ENCODE measurements at regions not wholly inside any gene's neighbourhood (a gene's known extent, or its start where the extent isn't known, plus 50 kb on each side); places are given as distances from the start of the nearest gene placed in this dataset.

DNA sequence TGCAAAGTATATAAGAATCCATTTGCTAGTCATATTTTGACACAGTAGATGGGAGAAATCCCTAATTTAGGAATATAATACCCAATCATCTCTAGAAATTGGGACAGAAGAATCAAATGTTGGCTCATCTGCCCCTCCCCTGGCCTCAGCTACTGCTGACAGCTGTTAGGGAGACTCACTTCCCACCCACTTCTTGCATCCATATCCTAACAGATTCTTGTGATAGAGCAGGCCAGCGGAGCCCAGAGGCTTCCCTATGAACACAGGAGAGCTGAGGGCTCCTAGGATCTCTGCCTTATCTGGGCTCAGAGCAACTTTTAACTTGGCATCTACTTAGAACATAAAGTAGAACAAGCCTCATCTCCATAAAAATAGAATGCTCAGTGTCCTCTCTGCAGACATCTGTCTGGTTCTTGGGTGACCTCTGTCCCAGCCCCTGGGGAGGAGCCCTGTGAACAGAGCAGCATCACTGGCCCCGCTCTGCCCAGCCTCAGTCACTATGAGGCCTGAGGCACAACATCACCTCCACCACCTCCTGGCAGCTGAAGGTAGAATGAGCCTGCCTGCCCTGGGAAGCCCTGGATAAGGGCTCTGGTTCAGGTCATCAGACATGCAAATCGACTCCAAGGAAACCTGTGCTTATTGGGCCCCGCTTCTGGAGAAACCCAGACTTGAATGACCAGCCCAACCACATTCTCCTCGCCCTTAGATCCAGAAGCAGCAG is 229.7 kb downstream of the ANKRD36B start:
- ATAC-seq: no peak
- H3K4me3 ChIP-seq: no peak overlapping the region
- H3K9me3 ChIP-seq: no peaks in the 10 kb centered on the region
- TF ChIP-seq, protein P1, sequence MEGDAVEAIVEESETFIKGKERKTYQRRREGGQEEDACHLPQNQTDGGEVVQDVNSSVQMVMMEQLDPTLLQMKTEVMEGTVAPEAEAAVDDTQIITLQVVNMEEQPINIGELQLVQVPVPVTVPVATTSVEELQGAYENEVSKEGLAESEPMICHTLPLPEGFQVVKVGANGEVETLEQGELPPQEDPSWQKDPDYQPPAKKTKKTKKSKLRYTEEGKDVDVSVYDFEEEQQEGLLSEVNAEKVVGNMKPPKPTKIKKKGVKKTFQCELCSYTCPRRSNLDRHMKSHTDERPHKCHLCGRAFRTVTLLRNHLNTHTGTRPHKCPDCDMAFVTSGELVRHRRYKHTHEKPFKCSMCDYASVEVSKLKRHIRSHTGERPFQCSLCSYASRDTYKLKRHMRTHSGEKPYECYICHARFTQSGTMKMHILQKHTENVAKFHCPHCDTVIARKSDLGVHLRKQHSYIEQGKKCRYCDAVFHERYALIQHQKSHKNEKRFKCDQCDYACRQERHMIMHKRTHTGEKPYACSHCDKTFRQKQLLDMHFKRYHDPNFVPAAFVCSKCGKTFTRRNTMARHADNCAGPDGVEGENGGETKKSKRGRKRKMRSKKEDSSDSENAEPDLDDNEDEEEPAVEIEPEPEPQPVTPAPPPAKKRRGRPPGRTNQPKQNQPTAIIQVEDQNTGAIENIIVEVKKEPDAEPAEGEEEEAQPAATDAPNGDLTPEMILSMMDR (IDR thresholded peaks at IDR 0.05): no peak
- H3K27me3 ChIP-seq (ENCODE audit: insufficient read depth in 3 of 3, low read length in 2 of 3): peaks cover 0 to 3% (median 0%) of the 10 kb centered on the region in 3 donors
- DNase-seq: no peak
- WGBS, 3 donors: 76 to 85% (median 83%) methylated on average over 4 to 5 of the region's 5 CpGs
- H3K36me3 ChIP-seq (ENCODE audit: insufficient read depth in 1 of 2, low read depth in 1 of 2): no peaks in the 10 kb centered on the region
- no peaks in the 10 kb centered on the region for H3K4me1 ChIP-seq
- intact Hi-C loops (cut with DNase I): no loop called here
- H3K27ac ChIP-seq: no peak overlapping the region

DNA sequence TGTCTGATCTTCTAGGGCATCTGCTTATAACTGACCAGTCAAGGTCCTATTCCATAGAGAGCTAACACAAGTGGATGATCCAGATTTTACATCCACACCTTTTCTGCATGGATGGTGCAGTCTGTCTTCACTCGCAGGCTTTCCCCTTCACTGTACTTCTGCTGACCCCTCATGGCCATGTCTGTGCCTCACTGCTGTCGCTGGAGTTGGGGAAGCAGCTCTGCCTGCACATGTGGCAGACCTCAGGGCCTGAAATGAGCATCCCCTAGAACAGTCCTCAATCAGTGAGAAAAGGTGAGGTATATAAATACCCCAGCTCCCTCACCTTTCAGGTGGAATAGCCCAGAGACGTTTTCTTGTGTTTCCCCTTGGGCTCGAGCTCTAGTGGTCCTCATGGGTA is 233.8 kb downstream of the ANKRD36B start:
- H3K4me1 ChIP-seq: no peaks in the 10 kb centered on the region
- DNase-seq: no peak

DNA sequence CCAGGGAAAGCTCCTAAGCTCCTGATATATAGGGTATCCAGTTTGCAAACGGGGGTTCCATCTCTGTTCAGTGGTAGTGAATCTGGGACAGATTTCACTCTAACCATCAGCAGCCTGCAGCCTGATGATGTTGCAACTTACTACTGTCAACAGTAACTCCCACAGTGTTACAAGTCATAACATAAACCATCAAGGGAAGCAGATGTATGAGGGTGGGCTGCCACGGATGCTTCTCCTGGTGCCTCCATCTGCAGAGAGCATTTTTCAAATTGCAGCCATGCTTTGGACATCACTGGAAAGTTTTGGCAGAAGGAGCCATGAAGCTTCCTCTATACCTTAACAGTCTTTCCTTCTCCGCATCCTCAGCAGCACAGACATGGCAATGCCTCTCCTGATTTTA is 234.5 kb downstream of the ANKRD36B start:
- no peak for ATAC-seq
- Histone ChIP-seq H3K4me1 (no peaks in the 10 kb centered on the region), H3K4me3 (no peak overlapping the region), H3K9me3 (no peaks in the 10 kb centered on the region), H3K27me3 (ENCODE audit: insufficient read depth in 3 of 3, low read length in 2 of 3) (peaks cover 0 to 4% (median 3%) of the 10 kb centered on the region in 3 donors), H3K36me3 (ENCODE audit: insufficient read depth in 1 of 2, low read depth in 1 of 2) (no peaks in the 10 kb centered on the region), H3K27ac (no peak overlapping the region)
- TF ChIP-seq, protein P1 (IDR thresholded peaks at IDR 0.05): no peak
- intact Hi-C loops (cut with DNase I): no loop called here
- DNase-seq: no peak
- 60 to 62% (median 60%) methylated on average over 3 of the region's 3 CpGs for WGBS, 3 donors

More for the DNA sequence above, 233.8 kb downstream of the ANKRD36B start:
- Histone ChIP-seq H3K27me3 (ENCODE audit: insufficient read depth in 3 of 3, low read length in 2 of 3) (peaks cover 0 to 4% (median 3%) of the 10 kb centered on the region in 3 donors), H3K4me3 (no peak overlapping the region), H3K36me3 (ENCODE audit: insufficient read depth in 1 of 2, low read depth in 1 of 2) (no peaks in the 10 kb centered on the region), H3K27ac (no peak overlapping the region), H3K9me3 (no peaks in the 10 kb centered on the region)
- 76 to 78% (median 77%) methylated on average over 4 of the region's 4 CpGs for WGBS, 3 donors
- TF ChIP-seq, protein P1 (IDR thresholded peaks at IDR 0.05): no peak
- no peak for ATAC-seq
- intact Hi-C loops (cut with DNase I): no loop called here

DNA sequence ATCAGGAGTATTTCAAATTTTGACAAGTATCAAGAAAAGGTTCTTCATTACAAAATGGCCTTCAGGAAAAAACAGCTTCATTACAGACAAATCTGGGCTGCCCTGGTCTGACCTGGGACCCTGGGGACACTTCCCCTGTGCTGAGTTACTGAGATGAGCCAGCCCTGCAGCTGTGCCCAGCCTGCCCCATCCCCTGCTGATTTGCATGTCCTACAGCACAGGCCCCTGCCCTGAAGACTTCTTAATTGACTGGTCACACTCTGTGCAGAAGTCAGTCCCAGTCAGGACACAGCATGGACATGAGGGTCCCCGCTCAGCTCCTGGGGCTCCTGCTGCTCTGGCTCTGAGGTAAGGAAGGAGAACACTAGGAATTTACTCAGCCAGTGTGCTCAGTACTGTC is 235.1 kb downstream of the ANKRD36B start:
- no peaks in the 10 kb centered on the region for H3K4me1 ChIP-seq
- intact Hi-C loops (cut with DNase I): no loop called here
- peaks cover 0 to 4% (median 3%) of the 10 kb centered on the region in 3 donors for H3K27me3 ChIP-seq (ENCODE audit: insufficient read depth in 3 of 3, low read length in 2 of 3)
- ATAC-seq (no peak), DNase-seq (no peak)
- TF ChIP-seq, protein P1 (IDR thresholded peaks at IDR 0.05): no peak
- WGBS, 3 donors: 63 to 71% (median 70%) methylated on average over 1 of the region's 1 CpG
- H3K9me3 ChIP-seq: no peaks in the 10 kb centered on the region
- H3K36me3 ChIP-seq (ENCODE audit: insufficient read depth in 1 of 2, low read depth in 1 of 2): no peaks in the 10 kb centered on the region
- H3K4me3 ChIP-seq: no peak overlapping the region
- no peak overlapping the region for H3K27ac ChIP-seq

DNA sequence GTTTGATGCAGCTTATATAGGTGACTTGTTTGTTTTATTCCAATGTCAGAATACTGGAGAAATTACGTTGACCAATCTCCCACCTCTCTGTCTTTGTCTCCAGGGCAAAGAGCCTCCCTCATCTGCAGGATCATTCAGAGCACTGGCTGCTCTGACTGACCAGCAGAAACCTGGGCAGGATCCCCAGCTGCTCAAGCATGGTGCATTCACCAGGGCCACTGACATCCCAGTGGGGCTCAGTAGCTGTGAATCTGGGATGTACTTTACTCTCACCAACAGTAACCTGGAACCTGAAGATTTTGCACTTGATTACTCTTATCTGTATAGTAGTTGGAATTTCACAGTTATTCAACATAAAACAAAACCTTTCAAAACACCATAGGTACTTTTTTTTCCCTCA is 235.9 kb downstream of the ANKRD36 start:
- Histone ChIP-seq H3K9me3 (no peaks in the 10 kb centered on the region), H3K27ac (no peak overlapping the region), H3K4me1 (no peaks in the 10 kb centered on the region), H3K4me3 (no peak overlapping the region), H3K36me3 (ENCODE audit: insufficient read depth in 1 of 2, low read depth in 1 of 2) (no peaks in the 10 kb centered on the region), H3K27me3 (ENCODE audit: insufficient read depth in 3 of 3, low read length in 2 of 3) (peaks cover 0 to 3% (median 0%) of the 10 kb centered on the region in 3 donors)
- DNase-seq (no peak), ATAC-seq (no peak)
- TF ChIP-seq, protein P1 (IDR thresholded peaks at IDR 0.05): no peak
- intact Hi-C loops (cut with DNase I): no loop called here
- 66 to 71% (median 70%) methylated on average over 1 of the region's 1 CpG for WGBS, 3 donors

Measured in psoas muscle (tissue), 7 donors.